ENCODE measurements at regions not wholly inside any gene's neighbourhood (a gene's known extent, or its start where the extent isn't known, plus 50 kb on each side); places are given as distances from the start of the nearest gene placed in this dataset.

DNA sequence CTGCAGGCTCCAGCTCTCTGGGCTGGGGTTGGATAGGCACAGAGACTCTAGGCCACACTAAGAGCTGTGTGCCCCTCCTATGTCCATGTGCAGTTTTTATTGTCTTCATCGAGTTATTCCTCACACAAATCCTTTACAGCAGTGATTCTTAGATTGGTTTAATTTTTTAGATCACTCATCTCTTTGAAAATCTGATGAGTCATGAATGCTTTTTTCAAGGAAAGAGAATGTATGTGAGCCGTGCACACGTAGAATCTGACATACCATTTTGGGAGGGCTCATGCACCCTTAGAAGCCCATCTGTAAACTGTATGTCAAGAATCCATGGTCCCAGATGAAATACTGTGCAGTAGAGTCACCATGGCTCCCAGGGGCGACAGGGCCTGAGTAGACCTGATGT is 100.7 kb upstream of the S1PR3 start:
- H3K4me2 ChIP-seq (ENCODE audit: insufficient read depth, insufficient read length, low read length) = no peak overlapping the region
- no CpG with 5 or more reads among the region's 4 CpGs for WGBS (ENCODE audit: extremely low coverage, insufficient read length, low lambda C conversion rate)
- TF ChIP-seq, protein P1, sequence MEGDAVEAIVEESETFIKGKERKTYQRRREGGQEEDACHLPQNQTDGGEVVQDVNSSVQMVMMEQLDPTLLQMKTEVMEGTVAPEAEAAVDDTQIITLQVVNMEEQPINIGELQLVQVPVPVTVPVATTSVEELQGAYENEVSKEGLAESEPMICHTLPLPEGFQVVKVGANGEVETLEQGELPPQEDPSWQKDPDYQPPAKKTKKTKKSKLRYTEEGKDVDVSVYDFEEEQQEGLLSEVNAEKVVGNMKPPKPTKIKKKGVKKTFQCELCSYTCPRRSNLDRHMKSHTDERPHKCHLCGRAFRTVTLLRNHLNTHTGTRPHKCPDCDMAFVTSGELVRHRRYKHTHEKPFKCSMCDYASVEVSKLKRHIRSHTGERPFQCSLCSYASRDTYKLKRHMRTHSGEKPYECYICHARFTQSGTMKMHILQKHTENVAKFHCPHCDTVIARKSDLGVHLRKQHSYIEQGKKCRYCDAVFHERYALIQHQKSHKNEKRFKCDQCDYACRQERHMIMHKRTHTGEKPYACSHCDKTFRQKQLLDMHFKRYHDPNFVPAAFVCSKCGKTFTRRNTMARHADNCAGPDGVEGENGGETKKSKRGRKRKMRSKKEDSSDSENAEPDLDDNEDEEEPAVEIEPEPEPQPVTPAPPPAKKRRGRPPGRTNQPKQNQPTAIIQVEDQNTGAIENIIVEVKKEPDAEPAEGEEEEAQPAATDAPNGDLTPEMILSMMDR (conservative IDR thresholded peaks at IDR 0.05) = no peak

More for the DNA sequence above, 100.7 kb upstream of the S1PR3 start:
- Histone ChIP-seq H3K23me2 (ENCODE audit: insufficient read length, low read depth, low read length, poor library complexity, severe bottlenecking) (no peaks in the 10 kb centered on the region), H4K20me1 (ENCODE audit: control insufficient read depth, insufficient read depth, insufficient read length) (no peaks in the 10 kb centered on the region), H2BK120ac (ENCODE audit: low read depth, low read length, poor library complexity, severe bottlenecking) (no peak overlapping the region), H2AK5ac (ENCODE audit: insufficient read length, low read length) (no peak overlapping the region), H4K5ac (ENCODE audit: insufficient read length, low read depth, low read length) (no peak overlapping the region), H3K23ac (ENCODE audit: insufficient read length, low read depth, low read length) (no peak overlapping the region), H3K27me3 (ENCODE audit: insufficient read depth, low read length) (no peaks in the 10 kb centered on the region), H3K9me3 (ENCODE audit: control insufficient read depth, low read depth, low read length) (no peaks in the 10 kb centered on the region), H3K9ac (ENCODE audit: extremely low read depth, insufficient read length, low read length) (no peak overlapping the region), H2BK12ac (ENCODE audit: insufficient read length, low read depth, low read length) (no peak overlapping the region), H2AFZ (ENCODE audit: low read length) (no peak overlapping the region), H2BK15ac (ENCODE audit: low read depth, low read length) (no peak overlapping the region), H4K8ac (replicated peaks; ENCODE audit: insufficient read length, low read depth, low read length) (no peak overlapping the region), H3K79me1 (ENCODE audit: insufficient read depth, low read depth, low read length, poor library complexity, severe bottlenecking) (no peaks in the 10 kb centered on the region), H3K4ac (ENCODE audit: low read depth, low read length) (no peak overlapping the region), H3K14ac (ENCODE audit: insufficient read depth, low read length) (no peak overlapping the region), H3K18ac (ENCODE audit: insufficient read length, low read depth, low read length) (no peak overlapping the region), H3K4me1 (ENCODE audit: insufficient read depth, low read length) (no peaks in the 10 kb centered on the region), H2BK5ac (ENCODE audit: insufficient read length, low read length) (no peak overlapping the region), H4K91ac (ENCODE audit: insufficient read length, low read depth, low read length) (no peak overlapping the region), H3T11ph (ENCODE audit: low read length) (no peak overlapping the region), H3K56ac (ENCODE audit: insufficient read length, low read depth, low read length) (no peak overlapping the region), H3K27ac (ENCODE audit: insufficient read length, low read depth, low read length) (no peak overlapping the region), H2BK20ac (ENCODE audit: low read depth, low read length, poor library complexity, severe bottlenecking) (no peak overlapping the region), H3K79me2 (ENCODE audit: insufficient read depth, low read length) (no peaks in the 10 kb centered on the region)
- no peak overlapping the region for H3K4me3 Mint-ChIP-seq
- no peak for DNase-seq
- no peaks in the 10 kb centered on the region for H3K36me3 Mint-ChIP-seq (ENCODE audit: insufficient read depth in 1 of 3, low read depth in 3 of 3)
- H3K4me1 Mint-ChIP-seq = no peaks in the 10 kb centered on the region
- H3K27me3 Mint-ChIP-seq (ENCODE audit: low read depth) = no peaks in the 10 kb centered on the region
- no peak overlapping the region for H3K27ac Mint-ChIP-seq
- H3K9me3 Mint-ChIP-seq = peaks cover 0 to 3% of the 10 kb centered on the region in 2 experiments; a peak in 1 of 5 replicates

All from H9 (cell line).